ELF-1 (cell line): ENCODE measurements at regions not wholly inside any gene's neighbourhood (a gene's known extent, or its start where the extent isn't known, plus 50 kb on each side); places are given as distances from the start of the nearest gene placed in this dataset.
"Not testable (repeated sequence)": the region's sequence is repeated elsewhere in the genome, so short reads cannot be mapped to it uniquely, and the experiment has no call there.

Experiments
- DNase-seq: peaks from one replicate; pipeline ENCODE4 v3.0.0-alpha.2; 2016; ENCODE audit warnings: low read depth, low spot score

DNA sequence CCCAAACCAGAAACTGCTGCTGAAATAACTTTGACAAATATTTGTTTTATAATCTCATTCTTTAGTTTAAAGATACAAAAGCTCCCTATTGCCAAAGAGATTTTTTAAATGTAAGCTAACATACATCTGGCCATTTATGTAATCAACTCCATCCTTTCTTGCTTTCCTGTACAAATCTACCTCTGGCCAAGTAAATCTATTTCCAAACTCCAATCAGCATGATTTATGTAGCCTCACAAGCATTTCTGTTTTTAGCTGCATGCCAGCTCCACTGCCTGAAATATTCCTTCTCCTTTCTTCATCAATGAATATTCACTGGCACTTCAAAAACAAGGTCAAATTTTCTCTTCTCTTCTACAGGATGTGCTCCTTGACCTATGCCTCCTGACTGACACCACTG, 80.0 kb downstream of the SHOX2 start:
- DNase-seq: no peak

DNA sequence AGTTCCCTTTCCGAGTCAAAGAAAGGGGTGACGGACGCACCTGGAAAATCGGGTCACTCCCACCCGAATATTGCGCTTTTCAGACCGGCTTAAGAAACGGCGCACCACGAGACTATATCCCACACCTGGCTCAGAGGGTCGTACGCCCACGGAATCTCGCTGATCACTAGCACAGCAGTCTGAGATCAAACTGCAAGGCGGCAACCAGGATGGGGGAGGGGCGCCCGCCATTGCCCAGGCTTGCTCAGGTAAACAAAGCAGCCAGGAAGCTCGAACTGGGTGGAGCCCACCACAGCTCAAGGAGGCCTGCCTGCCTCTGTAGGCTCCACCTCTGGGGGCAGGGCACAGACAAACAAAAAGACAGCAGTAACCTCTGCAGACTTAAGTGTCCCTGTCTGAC, 86.3 kb downstream of the SHOX2 start:
- not testable (repeated sequence) for DNase-seq

DNA sequence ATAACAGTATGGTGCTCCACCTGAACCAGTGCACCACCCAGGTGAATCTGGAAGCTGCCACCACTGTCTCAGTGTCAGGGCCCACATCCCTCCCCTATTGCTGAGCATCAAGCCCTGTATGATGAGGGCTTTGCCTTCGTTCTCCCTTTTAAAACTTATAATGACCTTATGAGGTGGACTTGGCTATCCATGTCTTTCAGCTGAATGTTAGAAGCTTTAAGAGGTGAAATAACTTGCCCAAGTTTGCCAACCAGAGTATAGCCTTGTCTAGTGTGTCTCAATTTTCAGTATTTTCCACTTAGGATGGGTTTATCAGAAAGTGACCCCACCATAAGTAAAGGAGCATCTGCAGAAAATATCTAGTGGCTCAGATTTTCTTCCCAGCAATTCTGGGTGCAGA, 87.8 kb downstream of the SHOX2 start:
- no peak for DNase-seq

DNA sequence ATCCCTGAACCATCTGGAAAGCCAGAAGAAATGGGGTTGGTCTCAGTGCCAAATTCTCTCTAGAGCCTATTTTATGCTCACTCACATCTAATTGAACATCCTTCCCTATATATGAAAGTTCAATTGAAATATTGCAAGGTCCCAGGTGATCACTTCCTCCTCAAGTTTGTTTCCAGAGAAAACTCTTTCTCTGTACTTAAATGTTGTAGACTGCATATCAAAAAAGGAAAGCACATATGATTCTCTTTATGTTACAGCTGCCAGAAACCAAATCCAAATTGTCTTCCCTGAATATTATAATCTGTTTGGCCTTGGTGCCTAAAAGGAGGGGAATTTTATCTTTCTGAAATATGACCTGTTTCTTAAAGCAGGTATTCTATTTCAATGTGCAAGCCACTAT, 93.3 kb downstream of the SHOX2 start:
- DNase-seq: no peak

DNA sequence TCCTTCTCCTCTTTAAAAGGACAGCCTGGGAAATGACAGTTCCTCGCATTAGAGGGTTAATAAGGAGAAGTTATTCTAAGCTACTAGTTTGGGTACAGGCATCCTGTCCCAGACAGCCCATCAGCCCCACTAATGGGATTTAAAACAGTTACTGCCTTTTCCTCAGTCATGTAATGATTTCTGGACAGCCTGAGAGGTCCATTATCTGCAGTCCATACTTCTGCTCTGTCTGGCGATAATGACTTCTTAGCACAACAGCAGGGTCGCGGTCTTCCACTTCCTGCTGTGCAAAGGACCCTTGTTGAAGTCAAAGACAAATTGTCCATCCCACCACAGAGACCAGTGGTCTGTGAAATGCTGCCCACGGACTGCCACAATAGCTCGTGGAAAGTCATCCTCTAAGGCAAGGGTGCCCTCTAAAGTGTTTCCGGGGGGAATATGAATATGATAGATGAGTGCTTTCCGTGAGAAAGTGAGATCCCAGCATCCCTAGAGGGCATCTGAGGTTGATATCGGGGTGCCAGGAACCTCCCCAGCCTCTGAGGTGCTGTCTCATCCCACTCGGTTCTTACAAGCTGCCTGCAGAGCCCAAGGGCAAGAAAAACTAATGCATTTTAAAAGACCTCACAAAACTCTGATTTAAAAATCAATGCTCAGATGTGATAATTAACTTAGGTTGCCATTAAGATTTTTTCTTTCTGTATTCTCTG, 100.7 kb downstream of the SHOX2 start:
- DNase-seq: no peak

DNA sequence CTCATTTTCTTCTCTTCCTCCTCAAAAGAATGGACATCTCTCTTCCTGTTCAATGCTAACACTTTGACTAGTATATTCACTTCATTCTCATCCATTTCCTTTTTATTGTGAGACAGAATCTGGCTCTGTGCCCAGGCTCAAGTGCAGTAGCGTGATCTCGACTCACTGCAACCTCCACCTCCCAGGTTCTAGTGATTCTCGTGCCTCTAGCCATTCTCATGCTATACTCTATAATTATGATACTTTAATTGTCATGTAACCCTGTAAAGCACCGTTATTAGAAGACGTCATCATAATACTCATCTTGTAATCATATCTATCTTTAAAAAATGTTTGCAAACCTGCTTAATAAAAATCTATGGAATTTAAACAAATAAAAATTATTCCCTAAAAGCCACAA, 107.0 kb downstream of the SHOX2 start:
- no peak for DNase-seq

DNA sequence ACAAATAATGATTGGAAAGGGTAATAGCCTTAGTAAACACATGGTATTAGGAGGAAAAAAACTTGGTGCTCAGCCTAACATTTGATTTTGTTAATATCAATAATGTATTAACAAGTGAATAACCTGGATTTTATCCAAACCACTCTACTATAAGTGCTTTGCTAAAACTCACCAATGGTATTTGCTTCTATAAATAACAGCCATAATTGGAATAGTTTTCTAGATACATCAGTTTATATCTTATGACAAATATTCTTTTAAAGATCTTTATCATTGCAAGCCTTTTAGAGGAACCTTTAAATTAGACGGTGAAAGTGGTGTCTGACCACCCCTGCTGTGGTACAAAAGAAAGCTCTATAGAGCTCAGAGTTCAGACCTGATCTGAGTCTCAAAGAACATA, 123.9 kb downstream of the SHOX2 start:
- no peak for DNase-seq

DNA sequence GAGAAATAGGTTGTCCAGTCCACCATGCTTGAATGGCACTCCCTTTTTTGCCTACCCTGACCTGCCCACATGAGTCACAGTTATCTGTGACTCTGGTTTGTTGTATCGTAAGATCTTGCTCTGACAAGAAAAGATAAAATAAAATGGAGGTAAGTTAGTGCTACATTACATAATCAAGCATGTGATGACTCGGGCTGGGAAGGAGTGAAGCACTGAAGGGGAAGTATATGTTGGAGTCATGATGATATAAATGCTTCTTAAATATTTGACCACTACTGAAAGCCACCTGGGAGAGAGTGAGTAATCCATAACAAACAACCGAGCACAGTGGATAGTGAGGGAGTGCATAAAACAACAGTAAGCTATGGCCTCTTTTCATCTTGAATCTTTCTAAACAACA, 124.4 kb downstream of the SHOX2 start:
- DNase-seq: no peak

DNA sequence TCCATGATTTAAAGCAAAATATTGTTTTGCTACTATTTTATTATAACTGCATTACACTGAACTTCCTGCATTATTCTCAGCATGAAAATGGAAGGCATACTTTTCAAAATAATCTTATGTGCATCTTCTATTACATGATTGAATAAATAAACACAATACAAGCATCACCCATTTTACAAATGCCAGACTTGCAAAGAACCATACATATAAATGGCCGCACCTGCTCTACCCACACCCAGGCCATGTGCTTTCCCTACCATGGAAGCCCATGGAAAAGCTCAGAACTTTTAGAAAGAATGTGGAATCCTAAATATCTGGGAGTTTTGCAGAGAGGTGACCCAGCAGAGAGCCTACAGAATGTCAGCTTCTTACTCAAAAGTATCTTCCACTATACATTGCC, 127.2 kb downstream of the SHOX2 start:
- no peak for DNase-seq

DNA sequence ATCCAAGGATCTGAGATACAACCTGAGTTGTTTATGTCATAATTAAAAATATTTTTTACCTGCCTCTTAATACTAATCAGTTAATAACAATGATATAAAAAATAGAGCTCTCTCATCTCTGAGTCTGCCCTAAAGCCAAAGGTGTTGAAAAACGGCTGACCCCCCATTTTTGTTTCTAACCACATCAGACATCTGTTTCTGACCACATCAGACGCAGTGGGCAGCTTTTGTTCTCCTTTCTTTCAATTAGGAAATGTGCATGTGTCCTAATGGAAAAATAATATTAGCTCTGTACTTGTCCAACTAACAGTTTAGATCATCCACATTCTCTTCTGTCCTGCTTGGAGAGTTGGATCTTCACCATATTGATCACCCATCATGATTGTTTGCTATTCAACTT, 144.6 kb downstream of the SHOX2 start:
- DNase-seq: no peak

DNA sequence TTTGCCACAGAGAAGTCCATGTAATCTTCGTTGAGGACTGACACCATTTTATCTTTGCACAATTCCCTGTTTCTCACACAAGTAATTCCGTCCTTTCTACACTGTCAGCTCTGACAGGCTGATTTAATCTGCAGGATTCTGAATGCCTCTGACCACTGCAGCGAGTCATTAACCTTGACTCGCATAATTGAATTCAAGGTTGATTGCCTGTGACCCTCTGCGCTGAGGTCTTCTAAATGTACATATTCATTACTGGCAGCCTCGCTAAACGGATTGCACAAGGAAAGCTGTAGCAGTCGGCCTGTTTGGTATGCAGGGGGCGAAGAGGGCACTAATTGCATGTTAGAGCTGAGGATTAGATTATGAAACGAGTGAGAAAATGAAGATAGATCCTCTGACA, 147.8 kb downstream of the SHOX2 start:
- DNase-seq: no peak

DNA sequence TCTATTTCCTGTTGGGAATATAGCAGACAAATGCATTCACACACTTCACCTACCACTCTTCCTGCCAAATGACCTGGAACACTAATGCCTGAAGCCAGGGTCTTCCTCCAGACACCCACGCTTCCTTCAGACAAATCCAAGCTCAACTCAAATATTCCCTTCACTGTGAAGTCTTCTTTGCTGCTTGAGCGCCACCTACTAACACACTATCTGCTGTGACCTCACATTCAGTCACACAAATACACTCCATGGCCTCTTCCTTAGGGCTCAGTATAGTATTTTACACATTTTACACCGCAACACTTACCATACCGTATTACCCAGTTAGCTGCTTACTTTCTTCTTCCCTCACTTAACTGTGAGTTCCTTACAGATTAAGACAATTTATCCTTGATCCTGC, 149.4 kb downstream of the SHOX2 start:
- no peak for DNase-seq

DNA sequence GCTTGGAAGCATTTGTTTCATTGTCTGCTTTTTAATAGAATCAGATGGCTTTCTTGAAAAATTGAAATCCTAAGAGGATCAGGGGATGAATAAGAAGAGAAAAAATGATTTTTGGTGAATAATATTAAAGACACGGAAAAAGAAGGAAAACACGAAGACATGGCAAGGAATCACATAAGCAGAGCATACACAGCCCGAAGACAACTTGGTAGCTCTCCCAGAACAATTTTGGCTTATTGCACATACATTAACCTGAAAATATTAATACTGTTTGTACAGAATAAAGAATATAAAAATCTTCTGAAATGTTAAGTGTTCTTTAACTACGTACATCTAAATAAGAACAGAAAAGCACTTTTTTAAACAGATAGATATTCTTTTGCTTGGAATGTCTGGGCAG, 150.0 kb downstream of the SHOX2 start:
- no peak for DNase-seq

DNA sequence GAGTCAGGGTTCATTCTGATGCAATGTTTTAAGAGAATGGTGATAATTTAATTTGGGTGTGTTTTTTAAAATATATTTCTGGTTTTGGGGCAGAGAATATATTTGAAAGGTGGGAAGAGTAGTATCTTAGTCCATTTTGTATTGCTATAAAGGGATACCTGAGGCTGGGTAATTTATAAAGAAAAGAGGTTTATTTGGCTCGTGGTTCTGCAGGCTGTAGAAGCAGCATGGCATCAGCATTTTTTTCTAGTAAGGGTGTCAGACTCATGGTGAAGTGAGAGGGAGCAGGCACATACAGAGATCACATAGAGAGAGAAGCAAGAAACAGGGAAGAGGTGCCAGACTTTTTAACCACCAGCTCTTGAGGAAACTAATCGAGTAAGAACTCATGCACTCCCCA, 152.7 kb downstream of the SHOX2 start:
- no peak for DNase-seq

DNA sequence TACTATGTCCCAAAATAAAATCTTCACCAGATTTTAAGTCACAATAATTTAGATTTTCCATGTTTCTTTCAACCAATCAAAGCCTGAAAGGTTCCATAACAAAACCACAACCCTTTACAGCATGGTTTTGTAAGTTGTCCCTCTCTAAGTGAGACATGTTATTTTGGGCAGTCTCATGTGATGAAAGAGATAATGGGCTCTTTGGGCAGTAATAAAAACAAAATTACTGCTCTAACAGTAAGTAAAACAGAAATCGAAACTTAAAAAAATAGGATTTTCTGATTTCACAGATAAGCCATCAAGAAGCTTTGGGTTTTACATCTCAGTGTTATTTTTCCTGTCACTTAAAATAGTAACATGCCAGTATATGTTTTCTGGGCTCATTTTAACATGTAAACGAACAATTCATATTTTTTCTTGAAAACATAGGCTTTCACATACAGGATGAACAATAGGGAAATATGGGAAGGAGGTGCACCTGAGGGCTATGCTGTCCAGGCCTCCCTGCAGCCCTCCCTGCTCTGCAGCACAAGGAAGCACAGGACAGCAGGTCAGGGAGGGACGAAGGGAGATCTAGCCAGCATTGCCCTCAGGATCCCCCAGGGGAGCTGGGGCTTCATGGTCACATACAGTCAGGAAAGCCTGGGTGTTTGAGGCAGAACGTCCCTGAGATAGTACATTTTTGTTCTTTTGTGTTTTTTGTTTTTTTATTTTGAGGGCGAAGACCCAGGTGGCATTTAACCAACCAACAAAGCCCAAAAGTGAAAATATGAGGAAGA, 157.4 kb downstream of the SHOX2 start:
- no peak for DNase-seq

DNA sequence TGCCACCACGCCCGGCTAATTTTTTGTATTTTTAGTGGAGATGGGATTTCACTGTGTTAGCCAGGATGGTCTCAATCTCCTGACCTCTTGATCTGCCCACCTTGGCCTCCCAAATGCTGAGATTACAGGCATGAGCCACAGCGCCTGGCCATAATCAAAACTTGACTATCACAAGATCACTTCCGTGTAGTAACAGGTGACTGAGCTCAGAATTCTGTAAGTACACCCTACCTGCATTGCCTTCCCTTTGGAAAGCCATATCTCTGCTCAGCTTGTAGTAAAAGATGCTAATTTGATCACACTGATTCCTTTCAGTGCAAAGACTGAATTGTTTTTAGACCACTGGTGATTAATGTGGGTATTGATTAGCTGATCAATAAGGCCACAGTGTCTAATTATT, 167.1 kb downstream of the SHOX2 start:
- DNase-seq: no peak

DNA sequence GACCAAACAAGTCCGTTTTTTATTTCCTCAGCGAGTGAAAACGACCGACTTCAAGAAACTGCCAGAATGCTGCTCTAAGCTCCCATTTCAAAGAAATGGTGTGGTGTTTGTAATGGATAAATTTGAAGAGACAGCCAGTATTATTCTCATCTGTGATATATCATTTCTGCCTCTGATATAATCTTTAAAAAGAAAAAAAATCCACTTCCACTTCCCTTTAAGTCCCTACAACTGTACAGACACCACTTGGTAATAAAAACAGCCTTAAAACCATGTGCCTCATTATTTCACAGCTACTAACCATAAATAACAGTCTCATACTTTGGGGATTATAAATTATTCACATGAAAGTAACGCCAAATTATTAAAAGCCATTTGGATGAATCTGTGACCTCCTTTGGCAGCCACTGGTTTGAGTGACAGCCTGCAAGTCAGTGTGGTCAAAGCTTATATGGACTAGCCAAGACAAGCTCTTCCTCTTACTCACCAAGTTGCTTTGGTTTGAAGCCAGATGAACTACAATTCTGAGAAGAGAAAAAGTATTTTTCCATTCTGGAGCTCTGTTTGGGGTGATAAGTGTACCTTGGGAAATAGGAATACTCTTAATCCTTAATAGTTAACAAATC, 168.0 kb downstream of the SHOX2 start:
- no peak for DNase-seq

DNA sequence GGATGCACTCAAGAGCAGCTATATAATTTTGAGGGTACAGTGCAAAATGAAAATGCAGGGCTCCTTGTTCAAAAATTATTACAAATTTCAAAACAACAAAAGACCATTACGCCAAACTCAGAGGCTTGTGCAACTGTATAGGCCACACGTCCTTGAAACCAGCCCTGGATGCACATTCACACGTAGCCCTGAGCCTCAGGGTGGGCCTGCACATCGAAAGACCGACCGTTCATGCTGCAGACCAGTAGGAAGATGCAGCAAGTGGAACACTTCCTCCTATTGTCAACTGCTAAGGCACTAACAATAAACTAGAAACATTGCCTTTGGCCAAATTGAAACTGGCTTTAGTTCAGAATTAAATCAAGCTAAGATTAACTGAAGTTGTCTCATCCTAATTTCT, 174.7 kb downstream of the SHOX2 start:
- no peak for DNase-seq

DNA sequence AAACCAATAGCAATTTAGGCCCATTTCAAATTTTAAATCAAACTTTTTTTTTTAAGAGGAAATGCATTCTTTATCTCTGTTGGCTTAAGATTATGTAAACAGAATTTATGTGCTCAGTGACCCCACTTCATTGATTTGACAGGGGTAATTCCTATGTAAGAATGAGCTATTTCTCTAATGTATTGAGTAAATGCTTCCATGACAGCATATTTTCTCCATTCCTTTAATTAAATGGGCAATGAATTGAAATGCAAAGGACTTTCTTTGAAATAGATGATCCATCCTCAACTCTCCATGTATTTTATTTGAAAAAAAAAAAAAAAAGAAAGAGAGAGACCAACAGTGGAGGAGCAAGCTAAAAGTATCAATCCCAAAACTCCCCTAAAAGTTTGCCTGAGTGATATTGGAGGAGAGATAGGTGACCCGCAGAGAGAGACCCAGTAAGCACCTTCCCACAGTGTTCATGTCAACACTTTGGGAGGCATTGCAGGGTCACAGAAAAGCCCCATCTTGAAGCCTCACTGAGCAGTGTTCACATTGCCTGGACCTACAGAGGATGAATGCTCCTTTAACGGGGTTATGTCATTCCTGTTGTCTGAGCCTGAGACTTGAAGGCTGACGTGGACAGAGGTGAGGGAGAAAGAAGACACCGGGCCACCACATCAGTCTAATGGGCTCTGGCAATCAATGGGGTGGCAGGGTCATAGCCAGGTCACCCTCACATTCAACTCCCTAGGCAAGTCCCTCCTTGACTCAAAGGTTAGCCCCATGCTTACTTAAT, 176.0 kb downstream of the SHOX2 start:
- DNase-seq: no peak

DNA sequence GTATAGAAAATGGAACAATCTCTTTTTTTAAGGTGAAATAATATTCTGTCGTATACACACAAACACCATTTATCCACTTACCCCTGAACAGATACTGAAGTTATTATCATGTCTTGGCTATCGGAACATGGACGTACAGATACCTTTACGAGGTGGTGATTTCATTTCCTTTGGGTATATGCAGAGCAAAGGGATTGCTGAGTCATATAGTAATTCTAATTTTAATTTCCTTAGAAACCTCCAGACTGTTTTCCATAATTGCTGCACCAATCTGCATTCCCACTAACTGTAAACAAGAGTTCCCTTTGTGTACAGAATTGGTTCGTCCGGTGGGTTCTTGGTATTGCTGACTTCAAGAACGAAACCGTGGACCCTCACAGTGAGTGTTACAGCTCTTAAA, 179.4 kb downstream of the SHOX2 start:
- no peak for DNase-seq

DNA sequence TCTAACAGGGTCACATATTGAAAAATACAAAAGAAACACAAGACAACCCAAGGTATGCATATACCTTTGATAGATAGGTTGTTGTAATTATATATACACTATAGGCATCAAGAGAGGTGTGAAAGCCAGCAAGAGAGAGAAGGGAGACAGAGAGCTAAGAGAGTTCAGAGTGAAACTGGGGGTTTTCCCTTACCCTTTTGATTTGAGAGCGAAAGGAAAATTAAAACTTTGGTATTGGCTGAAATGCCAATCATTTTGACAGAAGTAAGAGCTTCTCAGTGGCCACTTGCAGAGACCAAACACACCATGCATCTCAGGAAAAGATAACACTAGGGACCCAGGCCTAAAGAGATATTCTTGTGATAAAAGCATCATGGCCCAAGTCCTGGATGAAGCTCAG, 183.6 kb downstream of the SHOX2 start:
- no peak for DNase-seq

DNA sequence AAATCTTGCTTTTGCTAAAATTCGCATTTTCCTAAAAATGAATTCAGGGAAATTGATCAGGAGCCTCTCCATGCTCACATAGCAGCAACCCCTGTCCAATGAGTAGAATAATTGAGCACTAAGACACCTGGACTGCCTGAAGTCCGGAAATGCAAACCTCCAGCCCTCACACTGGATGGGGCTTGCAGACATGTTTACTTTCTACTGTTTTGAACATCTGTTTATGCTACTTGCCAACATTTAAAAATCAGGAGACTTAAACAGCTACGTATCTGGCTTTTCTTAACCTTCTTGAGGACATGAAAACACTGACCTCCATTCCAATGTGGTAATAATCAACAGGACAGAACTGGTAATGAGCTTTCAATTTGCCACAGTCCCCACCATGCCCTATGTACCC, 184.4 kb downstream of the SHOX2 start:
- no peak for DNase-seq
